HepG2 (cell line): ENCODE measurements at regions not wholly inside any gene's neighbourhood (a gene's known extent, or its start where the extent isn't known, plus 50 kb on each side); places are given as distances from the start of the nearest gene placed in this dataset.

Experiments
- ZNF121 ChIP-seq: sonication (generic); formaldehyde crosslinking; IDR thresholded peaks from 2 replicates; pipeline ENCODE4 v1.5.0; 2020; ENCODE audit warnings: mild to moderate bottlenecking, missing genetic modification reagents
- TF ChIP-seq, protein P1 (sequence below): IDR thresholded peaks from 2 replicates; pipeline ENCODE4 v1.6.1; 2016
- TF ChIP-seq, protein P2 (sequence below): IDR thresholded peaks from 2 replicates; pipeline ENCODE4 v1.6.1; 2016; ENCODE audit warnings: low read depth, missing genetic modification reagents, missing compliant biosample characterization

DNA sequence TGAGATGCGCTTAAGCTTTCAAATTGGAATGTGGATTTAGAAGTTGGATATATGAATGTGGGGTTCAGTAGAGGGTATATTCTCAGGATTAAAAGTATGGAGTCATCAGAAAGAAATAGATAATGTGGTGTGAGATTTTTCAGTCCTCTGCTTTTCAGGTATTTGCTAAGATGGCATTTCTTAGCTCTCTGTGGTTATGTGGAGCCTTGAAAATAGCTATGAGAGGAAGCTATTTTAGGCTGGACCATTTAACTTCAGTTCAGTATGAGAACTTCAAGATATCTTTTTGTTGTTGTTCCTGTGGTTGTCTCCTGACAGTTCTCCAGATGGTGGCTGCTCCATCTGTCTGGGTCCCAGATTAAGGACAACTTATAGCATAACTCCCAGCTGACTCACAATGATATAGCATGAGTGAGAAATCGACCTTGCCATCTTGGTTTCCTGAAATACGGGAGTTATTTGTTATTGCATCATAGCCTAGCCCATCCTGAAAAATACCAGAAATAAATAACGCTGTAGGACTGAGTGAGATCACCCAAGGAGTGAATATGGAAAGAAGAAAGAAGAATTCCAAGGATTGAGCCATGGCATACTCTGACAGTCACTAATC, 461.5 kb downstream of the ANXA1 start:
- TF ChIP-seq, protein P1, sequence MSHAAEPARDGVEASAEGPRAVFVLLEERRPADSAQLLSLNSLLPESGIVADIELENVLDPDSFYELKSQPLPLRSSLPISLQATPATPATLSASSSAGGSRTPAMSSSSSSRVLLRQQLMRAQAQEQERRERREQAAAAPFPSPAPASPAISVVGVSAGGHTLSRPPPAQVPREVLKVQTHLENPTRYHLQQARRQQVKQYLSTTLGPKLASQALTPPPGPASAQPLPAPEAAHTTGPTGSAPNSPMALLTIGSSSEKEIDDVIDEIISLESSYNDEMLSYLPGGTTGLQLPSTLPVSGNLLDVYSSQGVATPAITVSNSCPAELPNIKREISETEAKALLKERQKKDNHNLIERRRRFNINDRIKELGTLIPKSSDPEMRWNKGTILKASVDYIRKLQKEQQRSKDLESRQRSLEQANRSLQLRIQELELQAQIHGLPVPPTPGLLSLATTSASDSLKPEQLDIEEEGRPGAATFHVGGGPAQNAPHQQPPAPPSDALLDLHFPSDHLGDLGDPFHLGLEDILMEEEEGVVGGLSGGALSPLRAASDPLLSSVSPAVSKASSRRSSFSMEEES (CRISPR knock-in tag): no peak
- TF ChIP-seq ZNF121 (CRISPR knock-in tag): no peak
- TF ChIP-seq, protein P2, sequence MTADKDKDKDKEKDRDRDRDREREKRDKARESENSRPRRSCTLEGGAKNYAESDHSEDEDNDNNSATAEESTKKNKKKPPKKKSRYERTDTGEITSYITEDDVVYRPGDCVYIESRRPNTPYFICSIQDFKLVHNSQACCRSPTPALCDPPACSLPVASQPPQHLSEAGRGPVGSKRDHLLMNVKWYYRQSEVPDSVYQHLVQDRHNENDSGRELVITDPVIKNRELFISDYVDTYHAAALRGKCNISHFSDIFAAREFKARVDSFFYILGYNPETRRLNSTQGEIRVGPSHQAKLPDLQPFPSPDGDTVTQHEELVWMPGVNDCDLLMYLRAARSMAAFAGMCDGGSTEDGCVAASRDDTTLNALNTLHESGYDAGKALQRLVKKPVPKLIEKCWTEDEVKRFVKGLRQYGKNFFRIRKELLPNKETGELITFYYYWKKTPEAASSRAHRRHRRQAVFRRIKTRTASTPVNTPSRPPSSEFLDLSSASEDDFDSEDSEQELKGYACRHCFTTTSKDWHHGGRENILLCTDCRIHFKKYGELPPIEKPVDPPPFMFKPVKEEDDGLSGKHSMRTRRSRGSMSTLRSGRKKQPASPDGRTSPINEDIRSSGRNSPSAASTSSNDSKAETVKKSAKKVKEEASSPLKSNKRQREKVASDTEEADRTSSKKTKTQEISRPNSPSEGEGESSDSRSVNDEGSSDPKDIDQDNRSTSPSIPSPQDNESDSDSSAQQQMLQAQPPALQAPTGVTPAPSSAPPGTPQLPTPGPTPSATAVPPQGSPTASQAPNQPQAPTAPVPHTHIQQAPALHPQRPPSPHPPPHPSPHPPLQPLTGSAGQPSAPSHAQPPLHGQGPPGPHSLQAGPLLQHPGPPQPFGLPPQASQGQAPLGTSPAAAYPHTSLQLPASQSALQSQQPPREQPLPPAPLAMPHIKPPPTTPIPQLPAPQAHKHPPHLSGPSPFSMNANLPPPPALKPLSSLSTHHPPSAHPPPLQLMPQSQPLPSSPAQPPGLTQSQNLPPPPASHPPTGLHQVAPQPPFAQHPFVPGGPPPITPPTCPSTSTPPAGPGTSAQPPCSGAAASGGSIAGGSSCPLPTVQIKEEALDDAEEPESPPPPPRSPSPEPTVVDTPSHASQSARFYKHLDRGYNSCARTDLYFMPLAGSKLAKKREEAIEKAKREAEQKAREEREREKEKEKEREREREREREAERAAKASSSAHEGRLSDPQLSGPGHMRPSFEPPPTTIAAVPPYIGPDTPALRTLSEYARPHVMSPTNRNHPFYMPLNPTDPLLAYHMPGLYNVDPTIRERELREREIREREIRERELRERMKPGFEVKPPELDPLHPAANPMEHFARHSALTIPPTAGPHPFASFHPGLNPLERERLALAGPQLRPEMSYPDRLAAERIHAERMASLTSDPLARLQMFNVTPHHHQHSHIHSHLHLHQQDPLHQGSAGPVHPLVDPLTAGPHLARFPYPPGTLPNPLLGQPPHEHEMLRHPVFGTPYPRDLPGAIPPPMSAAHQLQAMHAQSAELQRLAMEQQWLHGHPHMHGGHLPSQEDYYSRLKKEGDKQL: no peak
